Cardiac muscle cell (in vitro differentiated cells and primary cell): ENCODE measurements at regions not wholly inside any gene's neighbourhood (a gene's known extent, or its start where the extent isn't known, plus 50 kb on each side); places are given as distances from the start of the nearest gene placed in this dataset.

Experiments
- DNase-seq, 2 donors: peaks; one replicate each; pipeline versions ENCODE4 v3.0.0 to v3.0.0-alpha.2; 2010 to 2017; ENCODE audit warnings: low read depth in 1 of 2, low spot score in 1 of 2
- H3K27ac ChIP-seq: fragments of 200-600 bp; sonication (generic); 2 replicates; pipeline ENCODE4 v1.5.1; 2016
- H3K27me3 ChIP-seq: fragments of 200-600 bp; sonication (generic); 2 replicates; pipeline ENCODE4 v1.6.0; 2016; ENCODE audit warnings: control low read depth
- H3K36me3 ChIP-seq: fragments of 200-600 bp; sonication (generic); 2 replicates; pipeline ENCODE4 v1.5.1; 2016; ENCODE audit warnings: control low read depth
- H3K4me1 ChIP-seq: fragments of 200-600 bp; sonication (generic); 2 replicates; pipeline ENCODE4 v1.8.1; 2017; ENCODE audit warnings: low read depth, mild to moderate bottlenecking, mixed run types
- H3K4me3 ChIP-seq: fragments of 200-600 bp; sonication (generic); 2 replicates; pipeline ENCODE4 v1.5.1; 2016; ENCODE audit warnings: mild to moderate bottlenecking
- H3K9me3 ChIP-seq: fragments of 200-600 bp; sonication (generic); 2 replicates; pipeline ENCODE4 v1.5.1; 2017; ENCODE audit warnings: low read depth, mild to moderate bottlenecking, control low read depth
- TF ChIP-seq, protein P1 (sequence below): IDR thresholded peaks from 2 replicates; pipeline ENCODE4 v1.5.1; 2012; ENCODE audit warnings: low read depth, mild to moderate bottlenecking, low read length

DNA sequence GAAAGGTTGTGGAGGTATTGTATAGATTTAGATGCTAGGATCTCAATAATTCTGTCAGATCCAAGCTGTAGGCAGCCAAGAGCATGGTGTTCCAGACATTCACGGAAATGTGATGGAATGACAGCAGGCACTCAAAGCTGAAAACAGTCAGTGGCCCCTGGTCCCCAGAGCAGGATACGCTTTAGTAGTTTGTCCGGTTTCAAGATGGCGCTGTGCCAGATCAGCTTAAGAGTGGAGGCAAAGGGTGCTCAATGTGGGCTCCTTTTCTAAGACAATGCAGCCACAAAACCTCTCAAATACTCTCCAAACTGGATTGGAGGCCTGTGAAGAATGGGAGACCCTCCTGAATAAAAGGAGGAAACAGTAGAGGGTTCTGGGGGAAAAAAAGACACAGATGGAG lies 291.2 kb upstream of the HS3ST1 start:
- H3K4me1 ChIP-seq, result no peaks in the 10 kb centered on the region
- H3K36me3 ChIP-seq, result no peaks in the 10 kb centered on the region
- H3K27ac ChIP-seq, result no peak overlapping the region
- TF ChIP-seq, protein P1, sequence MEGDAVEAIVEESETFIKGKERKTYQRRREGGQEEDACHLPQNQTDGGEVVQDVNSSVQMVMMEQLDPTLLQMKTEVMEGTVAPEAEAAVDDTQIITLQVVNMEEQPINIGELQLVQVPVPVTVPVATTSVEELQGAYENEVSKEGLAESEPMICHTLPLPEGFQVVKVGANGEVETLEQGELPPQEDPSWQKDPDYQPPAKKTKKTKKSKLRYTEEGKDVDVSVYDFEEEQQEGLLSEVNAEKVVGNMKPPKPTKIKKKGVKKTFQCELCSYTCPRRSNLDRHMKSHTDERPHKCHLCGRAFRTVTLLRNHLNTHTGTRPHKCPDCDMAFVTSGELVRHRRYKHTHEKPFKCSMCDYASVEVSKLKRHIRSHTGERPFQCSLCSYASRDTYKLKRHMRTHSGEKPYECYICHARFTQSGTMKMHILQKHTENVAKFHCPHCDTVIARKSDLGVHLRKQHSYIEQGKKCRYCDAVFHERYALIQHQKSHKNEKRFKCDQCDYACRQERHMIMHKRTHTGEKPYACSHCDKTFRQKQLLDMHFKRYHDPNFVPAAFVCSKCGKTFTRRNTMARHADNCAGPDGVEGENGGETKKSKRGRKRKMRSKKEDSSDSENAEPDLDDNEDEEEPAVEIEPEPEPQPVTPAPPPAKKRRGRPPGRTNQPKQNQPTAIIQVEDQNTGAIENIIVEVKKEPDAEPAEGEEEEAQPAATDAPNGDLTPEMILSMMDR, result no peak
- H3K27me3 ChIP-seq, result no peaks in the 10 kb centered on the region
- no peak for DNase-seq
- no peaks in the 10 kb centered on the region for H3K9me3 ChIP-seq
- H3K4me3 ChIP-seq, result no peak overlapping the region

DNA sequence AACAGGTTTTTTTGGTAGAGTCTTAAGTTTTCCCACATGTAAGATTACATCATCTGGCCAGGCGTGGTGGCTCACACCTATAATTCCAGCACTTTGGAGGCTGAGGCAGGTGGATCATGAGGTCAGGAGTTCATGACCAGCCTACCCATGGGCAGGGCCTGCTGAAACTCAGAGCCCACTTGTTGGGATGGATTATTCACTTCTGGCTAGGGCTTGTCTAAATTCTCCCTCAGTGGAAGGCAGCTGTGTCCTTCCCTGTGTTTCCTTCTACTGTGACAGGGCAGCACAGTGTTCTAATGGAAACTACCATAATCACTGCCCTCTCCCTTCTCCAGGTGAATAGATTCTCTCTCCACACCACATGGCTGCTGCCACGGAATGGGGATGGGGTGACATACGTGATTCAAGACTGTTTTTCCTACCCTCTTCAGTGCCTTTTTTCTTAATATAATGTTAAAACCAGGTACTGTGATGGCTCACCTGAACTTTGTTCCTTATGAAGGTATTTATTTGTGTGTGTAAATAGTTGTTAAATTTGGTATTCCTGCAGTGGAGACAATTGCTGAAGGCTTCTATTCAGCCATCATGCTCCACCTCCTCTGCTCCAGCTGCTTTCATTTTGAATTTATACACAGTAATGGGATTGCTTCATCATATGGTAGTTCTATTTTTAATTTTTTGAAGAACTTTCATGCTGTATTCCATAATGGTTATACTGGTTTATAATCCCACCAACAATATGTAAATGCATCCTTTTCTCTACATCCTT lies 287.2 kb upstream of the HS3ST1 start:
- no peak for DNase-seq
- no peaks in the 10 kb centered on the region for H3K36me3 ChIP-seq
- no peaks in the 10 kb centered on the region for H3K9me3 ChIP-seq
- H3K27me3 ChIP-seq, result no peaks in the 10 kb centered on the region
- H3K4me1 ChIP-seq, result no peaks in the 10 kb centered on the region
- H3K4me3 ChIP-seq, result no peak overlapping the region
- H3K27ac ChIP-seq, result no peak overlapping the region
- TF ChIP-seq, protein P1, result no peak

DNA sequence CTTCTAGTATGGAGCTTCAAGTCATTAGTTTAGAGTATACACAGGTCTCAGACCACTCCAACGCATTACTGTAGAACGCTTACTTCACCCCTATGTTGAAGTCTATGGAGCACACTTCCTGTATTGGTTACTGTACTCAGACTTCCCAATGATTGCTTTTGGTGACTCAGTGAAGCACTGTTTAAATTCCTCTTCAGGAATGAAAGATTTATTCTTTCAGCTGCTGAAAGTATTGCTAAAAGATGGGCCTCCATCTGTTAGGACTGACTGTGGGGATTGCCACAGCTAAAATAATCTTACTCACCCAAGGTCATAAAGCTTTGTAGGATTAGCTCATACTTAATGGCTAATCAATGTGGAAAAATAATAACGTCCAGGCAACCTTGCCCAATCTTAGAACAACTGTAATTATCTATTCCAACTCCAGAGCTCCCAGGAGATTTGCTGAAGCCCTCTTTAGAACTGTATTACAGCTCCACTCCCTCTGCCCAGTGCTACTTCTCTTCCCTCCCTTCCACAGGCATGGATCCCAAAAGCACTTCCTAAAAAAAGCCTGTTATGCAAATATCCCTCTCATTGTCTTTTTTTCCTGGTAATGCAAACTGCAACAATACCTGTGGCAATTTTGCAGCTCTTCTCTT lies 281.9 kb upstream of the HS3ST1 start:
- Histone ChIP-seq H3K36me3 (no peaks in the 10 kb centered on the region), H3K4me1 (no peaks in the 10 kb centered on the region), H3K9me3 (no peaks in the 10 kb centered on the region), H3K27me3 (no peaks in the 10 kb centered on the region), H3K27ac (no peak overlapping the region), H3K4me3 (no peak overlapping the region)
- no peak for DNase-seq
- TF ChIP-seq, protein P1, result no peak

DNA sequence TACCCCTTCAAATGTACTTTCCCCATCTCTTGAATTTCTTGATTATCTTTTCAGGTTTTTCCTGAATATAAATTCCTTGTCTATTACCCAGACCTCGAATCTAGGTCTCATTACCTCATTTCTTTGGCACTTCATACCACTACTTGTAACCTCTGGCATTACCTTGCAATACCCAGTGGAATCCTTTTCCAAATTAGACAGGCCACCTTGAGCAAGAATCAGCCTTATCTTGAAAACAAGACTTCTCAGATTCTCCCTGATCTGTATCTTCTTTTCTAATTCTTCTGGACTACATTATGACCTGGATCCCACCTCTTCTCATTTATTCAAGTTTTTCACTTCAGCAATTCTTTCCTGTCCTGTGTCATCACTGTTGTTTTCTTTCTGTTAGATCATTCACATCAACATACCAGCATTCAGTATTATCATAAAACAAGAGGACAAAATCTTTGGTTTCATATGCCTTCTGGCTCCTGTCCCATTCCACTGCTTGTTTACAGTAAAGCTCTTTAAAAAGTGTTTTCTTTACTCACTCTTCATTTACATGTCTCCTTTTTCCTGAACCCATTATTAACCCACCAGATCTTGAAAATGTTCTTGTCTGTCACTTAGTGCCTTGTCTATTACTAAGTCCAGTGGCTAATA lies 275.6 kb upstream of the HS3ST1 start:
- no peak for DNase-seq
- TF ChIP-seq, protein P1, result no peak
- no peaks in the 10 kb centered on the region for H3K36me3 ChIP-seq
- H3K4me3 ChIP-seq, result no peak overlapping the region
- H3K4me1 ChIP-seq, result no peaks in the 10 kb centered on the region
- H3K9me3 ChIP-seq, result no peaks in the 10 kb centered on the region
- H3K27me3 ChIP-seq, result no peaks in the 10 kb centered on the region
- H3K27ac ChIP-seq, result no peak overlapping the region

DNA sequence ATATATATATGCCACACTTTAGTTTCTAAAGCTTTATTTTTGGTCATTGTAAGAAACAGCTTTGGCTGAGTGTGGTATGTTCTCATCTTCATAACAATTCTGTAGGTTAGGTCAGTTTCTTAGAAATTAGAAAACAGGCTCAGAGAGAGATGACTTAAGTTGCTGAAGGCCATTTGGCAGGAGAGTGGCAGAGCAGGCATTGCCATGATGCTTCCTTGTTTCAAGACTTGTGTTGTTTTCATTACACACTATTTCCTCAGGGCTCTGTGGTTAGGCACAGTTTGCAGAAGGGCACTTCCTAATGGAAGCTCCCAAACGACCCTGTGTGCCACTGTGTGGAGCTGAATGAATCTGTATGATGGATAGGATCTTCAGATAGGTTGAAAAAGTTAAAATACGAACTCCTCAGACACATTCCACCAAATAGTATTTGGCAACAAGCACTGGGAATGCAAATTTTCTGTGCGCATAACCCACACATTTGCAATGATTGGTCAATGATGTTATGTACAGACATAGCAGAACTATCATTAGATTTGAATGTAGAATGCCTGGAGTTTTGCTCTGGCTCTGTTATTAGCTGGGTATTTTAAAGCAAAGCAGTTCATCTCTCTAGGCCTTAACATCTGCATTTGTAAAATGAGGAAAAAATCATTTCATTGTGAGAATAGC lies 274.3 kb upstream of the HS3ST1 start:
- TF ChIP-seq, protein P1, result no peak
- H3K36me3 ChIP-seq, result no peaks in the 10 kb centered on the region
- H3K9me3 ChIP-seq, result no peaks in the 10 kb centered on the region
- no peak for DNase-seq
- H3K4me1 ChIP-seq, result peaks cover 8% of the 10 kb centered on the region
- H3K27ac ChIP-seq, result no peak overlapping the region
- H3K4me3 ChIP-seq, result no peak overlapping the region
- H3K27me3 ChIP-seq, result no peaks in the 10 kb centered on the region
